Loucy (cell line): ENCODE measurements at regions not wholly inside any gene's neighbourhood (a gene's known extent, or its start where the extent isn't known, plus 50 kb on each side); places are given as distances from the start of the nearest gene placed in this dataset.

Experiments used
- H2AFZ ChIP-seq: fragments of 200-600 bp; sonication (generic); 2 replicates; pipeline ENCODE4 v1.6.0; 2016; ENCODE audit warnings: antibody characterized with exemption, mild to moderate bottlenecking, low read length, moderate library complexity
- H3F3A ChIP-seq: fragments of 200-600 bp; 2 replicates; pipeline ENCODE4 v1.6.0; 2016; ENCODE audit warnings: antibody characterized with exemption, low read depth, mild to moderate bottlenecking
- H3K27me3 ChIP-seq: fragments of 200-600 bp; sonication (generic); 2 replicates; pipeline ENCODE4 v1.6.1; 2014; ENCODE audit warnings: low read length, mild to moderate bottlenecking; ENCODE audit not compliant: insufficient read depth, poor library complexity, severe bottlenecking
- H3K36me3 ChIP-seq: fragments of 200-600 bp; sonication (generic); 2 replicates; pipeline ENCODE4 v1.6.1; 2016; ENCODE audit warnings: low read length; ENCODE audit not compliant: insufficient read depth
- H3K4me1 ChIP-seq: fragments of 200-600 bp; sonication (generic); 2 replicates; pipeline ENCODE4 v1.5.1; 2014; ENCODE audit warnings: low read length, mild to moderate bottlenecking; ENCODE audit not compliant: insufficient read depth, poor library complexity, severe bottlenecking
- H3K4me2 ChIP-seq: fragments of 200-600 bp; sonication (generic); 2 replicates; pipeline ENCODE4 v1.6.0; 2014; ENCODE audit warnings: antibody characterized with exemption, low read length, low read depth, mild to moderate bottlenecking; ENCODE audit not compliant: poor library complexity, severe bottlenecking
- H3K4me3 ChIP-seq: fragments of 200-600 bp; sonication (generic); 2 replicates; pipeline ENCODE4 v1.5.1; 2014; ENCODE audit warnings: low read length, mild to moderate bottlenecking, mixed read lengths; ENCODE audit not compliant: poor library complexity, severe bottlenecking
- H3K79me2 ChIP-seq: fragments of 200-600 bp; sonication (generic); 2 replicates; pipeline ENCODE4 v1.6.1; 2014; ENCODE audit warnings: low read length; ENCODE audit not compliant: insufficient read depth
- H3K9ac ChIP-seq: fragments of 200-600 bp; sonication (generic); 2 replicates; pipeline ENCODE4 v1.6.0; 2014; ENCODE audit warnings: mild to moderate bottlenecking, low read depth, low read length, moderate library complexity; ENCODE audit not compliant: poor library complexity, severe bottlenecking
- H3K9me2 ChIP-seq: fragments of 200-600 bp; sonication (generic); replicated peaks from 2 replicates; pipeline ENCODE4 v1.6.1; 2016; ENCODE audit warnings: low read depth, low read length, mixed read lengths
- H3K9me3 ChIP-seq: fragments of 200-600 bp; sonication (generic); 2 replicates; pipeline ENCODE4 v1.6.1; 2014; ENCODE audit warnings: mild to moderate bottlenecking, antibody characterized with exemption, low read length, low read depth; ENCODE audit not compliant: insufficient read depth
- H4K20me1 ChIP-seq: fragments of 200-600 bp; sonication (generic); 2 replicates; pipeline ENCODE4 v1.6.0; 2014; ENCODE audit warnings: antibody characterized with exemption, low read length, mild to moderate bottlenecking; ENCODE audit not compliant: insufficient read depth, poor library complexity, severe bottlenecking
- EZH2phosphoT487 ChIP-seq: fragments of 200-600 bp; IDR thresholded peaks from 2 replicates; pipeline ENCODE4 v1.6.1; 2018; ENCODE audit warnings: antibody characterized with exemption, mild to moderate bottlenecking, moderate library complexity, borderline replicate concordance
- TF ChIP-seq, protein P1 (sequence below): fragments of 200-600 bp; sonication (generic); conservative IDR thresholded peaks from 2 replicates; pipeline ENCODE4 v1.5.1; 2014; ENCODE audit warnings: mild to moderate bottlenecking, antibody characterized with exemption, low read length

DNA sequence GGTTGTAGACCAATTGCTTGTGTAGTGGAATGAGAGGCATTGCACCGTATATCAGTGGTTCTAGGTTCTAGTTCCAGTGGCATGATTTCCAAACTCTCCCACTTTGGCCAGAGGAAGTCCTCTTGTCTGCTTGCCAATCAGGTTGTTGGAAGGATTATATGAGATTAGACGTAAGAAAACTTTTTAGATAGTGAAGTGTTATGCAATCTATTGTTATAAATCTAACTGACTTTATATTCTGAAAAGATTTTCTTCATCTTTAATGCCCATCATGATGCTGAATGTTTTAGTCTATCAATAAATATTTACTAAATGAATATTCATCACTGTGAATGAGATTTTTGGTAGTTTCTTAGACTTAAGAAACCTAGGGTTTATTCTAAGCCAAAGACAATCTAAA is 152.6 kb downstream of the TFPI2 start:
- H3F3A ChIP-seq: no peaks in the 10 kb centered on the region
- H3K4me1 ChIP-seq: no peaks in the 10 kb centered on the region
- H3K4me3 ChIP-seq: no peak overlapping the region
- no peak overlapping the region for H3K4me2 ChIP-seq
- no peaks in the 10 kb centered on the region for H3K9me2 ChIP-seq
- no peaks in the 10 kb centered on the region for H4K20me1 ChIP-seq
- H3K9ac ChIP-seq: no peak overlapping the region
- H3K27me3 ChIP-seq: no peaks in the 10 kb centered on the region
- H3K9me3 ChIP-seq: no peaks in the 10 kb centered on the region
- H3K79me2 ChIP-seq: no peaks in the 10 kb centered on the region
- TF ChIP-seq, protein P1, sequence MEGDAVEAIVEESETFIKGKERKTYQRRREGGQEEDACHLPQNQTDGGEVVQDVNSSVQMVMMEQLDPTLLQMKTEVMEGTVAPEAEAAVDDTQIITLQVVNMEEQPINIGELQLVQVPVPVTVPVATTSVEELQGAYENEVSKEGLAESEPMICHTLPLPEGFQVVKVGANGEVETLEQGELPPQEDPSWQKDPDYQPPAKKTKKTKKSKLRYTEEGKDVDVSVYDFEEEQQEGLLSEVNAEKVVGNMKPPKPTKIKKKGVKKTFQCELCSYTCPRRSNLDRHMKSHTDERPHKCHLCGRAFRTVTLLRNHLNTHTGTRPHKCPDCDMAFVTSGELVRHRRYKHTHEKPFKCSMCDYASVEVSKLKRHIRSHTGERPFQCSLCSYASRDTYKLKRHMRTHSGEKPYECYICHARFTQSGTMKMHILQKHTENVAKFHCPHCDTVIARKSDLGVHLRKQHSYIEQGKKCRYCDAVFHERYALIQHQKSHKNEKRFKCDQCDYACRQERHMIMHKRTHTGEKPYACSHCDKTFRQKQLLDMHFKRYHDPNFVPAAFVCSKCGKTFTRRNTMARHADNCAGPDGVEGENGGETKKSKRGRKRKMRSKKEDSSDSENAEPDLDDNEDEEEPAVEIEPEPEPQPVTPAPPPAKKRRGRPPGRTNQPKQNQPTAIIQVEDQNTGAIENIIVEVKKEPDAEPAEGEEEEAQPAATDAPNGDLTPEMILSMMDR: no peak
- no peak for TF ChIP-seq EZH2phosphoT487
- H2AFZ ChIP-seq: no peak overlapping the region
- no peaks in the 10 kb centered on the region for H3K36me3 ChIP-seq

DNA sequence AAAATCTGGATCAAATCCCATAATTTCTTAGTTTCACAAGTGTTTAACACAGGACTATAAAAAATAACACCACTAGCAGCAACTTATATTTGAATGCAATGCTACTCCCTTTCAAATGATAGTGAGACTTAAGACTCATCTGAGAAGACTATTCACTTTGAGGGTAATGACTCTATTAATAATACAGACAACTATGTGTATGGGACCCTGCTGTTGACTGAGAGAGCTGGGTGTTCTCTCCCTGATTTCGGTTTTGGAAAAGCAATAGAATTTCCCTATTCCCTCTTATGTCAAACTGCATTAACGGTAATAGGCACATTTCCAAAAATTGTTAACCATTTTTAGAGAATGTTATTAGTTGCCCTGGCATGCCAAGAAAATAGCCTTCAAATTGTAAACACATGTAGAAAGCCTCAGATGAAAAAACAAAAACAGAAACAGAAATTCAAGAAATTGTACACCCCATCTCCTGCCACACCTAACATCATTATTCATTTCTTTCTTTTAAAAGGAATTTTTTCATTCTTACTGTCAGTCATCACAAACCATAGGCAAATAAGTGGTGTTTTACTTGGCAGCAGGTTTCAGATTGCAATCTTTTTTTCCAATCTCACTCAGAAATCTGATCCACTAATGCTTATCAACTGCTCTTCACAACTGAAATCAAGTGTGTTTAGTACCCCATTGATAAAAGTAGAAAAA is 153.7 kb downstream of the TFPI2 start:
- no peaks in the 10 kb centered on the region for H3K27me3 ChIP-seq
- no peak overlapping the region for H3K4me3 ChIP-seq
- no peaks in the 10 kb centered on the region for H3K36me3 ChIP-seq
- H3K9ac ChIP-seq: no peak overlapping the region
- no peaks in the 10 kb centered on the region for H3K9me3 ChIP-seq
- no peaks in the 10 kb centered on the region for H4K20me1 ChIP-seq
- H3K4me1 ChIP-seq: no peaks in the 10 kb centered on the region
- H3F3A ChIP-seq: no peaks in the 10 kb centered on the region
- no peaks in the 10 kb centered on the region for H3K9me2 ChIP-seq
- H3K4me2 ChIP-seq: no peak overlapping the region
- TF ChIP-seq EZH2phosphoT487: no peak
- TF ChIP-seq, protein P1: no peak
- H3K79me2 ChIP-seq: no peaks in the 10 kb centered on the region
- no peak overlapping the region for H2AFZ ChIP-seq

DNA sequence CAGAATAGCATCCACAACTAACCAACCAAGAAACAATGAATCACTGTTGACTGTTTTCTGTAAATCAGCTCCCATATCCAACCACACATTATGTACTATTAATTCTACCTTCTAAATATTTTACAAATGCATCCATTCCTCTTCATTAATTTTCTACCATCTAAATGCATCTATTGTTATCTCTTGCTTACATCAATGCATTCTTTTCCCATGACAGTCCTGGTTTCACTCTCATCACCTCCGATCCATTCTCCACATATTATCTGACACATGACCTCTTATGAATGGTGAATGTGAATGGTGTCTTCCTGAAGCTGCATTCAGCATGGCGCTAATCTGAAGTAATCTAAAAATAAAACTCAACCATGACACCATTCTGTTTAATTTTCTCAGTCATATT is 153.8 kb upstream of the CALCR start:
- Histone ChIP-seq H3K79me2 (no peaks in the 10 kb centered on the region), H3K36me3 (no peaks in the 10 kb centered on the region), H3K9me2 (no peaks in the 10 kb centered on the region), H4K20me1 (no peaks in the 10 kb centered on the region), H3K27me3 (peaks cover 2% of the 10 kb centered on the region), H3K4me2 (no peak overlapping the region), H3K4me3 (no peak overlapping the region), H3F3A (no peaks in the 10 kb centered on the region), H3K9me3 (no peaks in the 10 kb centered on the region), H3K9ac (no peak overlapping the region), H3K4me1 (no peaks in the 10 kb centered on the region), H2AFZ (no peak overlapping the region)
- no peak for TF ChIP-seq EZH2phosphoT487
- TF ChIP-seq, protein P1: no peak
